Neural cell (in vitro differentiated cells): ENCODE measurements at regions not wholly inside any gene's neighbourhood (a gene's known extent, or its start where the extent isn't known, plus 50 kb on each side); places are given as distances from the start of the nearest gene placed in this dataset.

Experiments
- H2AFZ ChIP-seq: fragments of 200-600, 300-800 bp; sonication (generic), shearing (Covaris generic); 2 replicates; pipeline ENCODE4 v1.6.0; 2014; ENCODE audit warnings: low read depth, mild to moderate bottlenecking, antibody characterized with exemption, low read length, moderate library complexity
- H3F3A ChIP-seq: fragments of 200-600 bp; shearing (Covaris generic); 2 replicates; pipeline ENCODE4 v1.6.1; 2016; ENCODE audit warnings: mild to moderate bottlenecking, moderate library complexity, mixed read lengths, antibody characterized with exemption, low read length; ENCODE audit not compliant: insufficient read depth, poor library complexity, severe bottlenecking
- H3K27ac ChIP-seq: fragments of 200-600, 300-800 bp; sonication (generic), shearing (Covaris generic); 2 replicates; pipeline ENCODE4 v1.5.1; 2014; ENCODE audit warnings: mild to moderate bottlenecking, low read length, moderate library complexity
- H3K27me3 ChIP-seq: fragments of 300-800, 200-600 bp; sonication (generic), shearing (Covaris generic); 2 replicates; pipeline ENCODE4 v1.6.0; 2014; ENCODE audit warnings: mild to moderate bottlenecking, low read depth, low read length, moderate library complexity; ENCODE audit not compliant: insufficient read depth
- H3K36me3 ChIP-seq: fragments of 300-800, 200-600 bp; sonication (generic), shearing (Covaris generic); 2 replicates; pipeline ENCODE4 v1.5.1; 2014; ENCODE audit warnings: mild to moderate bottlenecking, antibody characterized with exemption, low read length, moderate library complexity; ENCODE audit not compliant: insufficient read depth
- H3K4me2 ChIP-seq: fragments of 300-800, 200-600 bp; sonication (generic), shearing (Covaris generic); 2 replicates; pipeline ENCODE4 v1.6.0; 2014; ENCODE audit warnings: mild to moderate bottlenecking, low read length
- H3K4me3 ChIP-seq: fragments of 300-800, 200-600 bp; sonication (generic), shearing (Covaris generic); 2 replicates; pipeline ENCODE4 v1.5.1; 2014; ENCODE audit warnings: mild to moderate bottlenecking, low read length, moderate library complexity
- H3K79me2 ChIP-seq: fragments of 200-600 bp; shearing (Covaris generic); replicated peaks from 2 replicates; pipeline ENCODE4 v1.6.0; 2014; ENCODE audit warnings: mild to moderate bottlenecking, low read length, moderate library complexity; ENCODE audit not compliant: insufficient read depth
- H3K9ac ChIP-seq: fragments of 300-800, 200-600 bp; sonication (generic), shearing (Covaris generic); 2 replicates; pipeline ENCODE4 v1.6.1; 2016; ENCODE audit warnings: mild to moderate bottlenecking, low read length, mixed read lengths
- H3K9me2 ChIP-seq: fragments of 200-600 bp; shearing (Covaris generic); 2 replicates; pipeline ENCODE4 v1.6.1; 2016; ENCODE audit warnings: mild to moderate bottlenecking, low read length, mixed read lengths; ENCODE audit not compliant: insufficient read depth
- H3K9me3 ChIP-seq: fragments of 200-600, 300-800 bp; sonication (generic), shearing (Covaris generic); 2 replicates; pipeline ENCODE4 v1.6.1; 2016; ENCODE audit warnings: mild to moderate bottlenecking, mixed run types, low read length, moderate library complexity, mixed read lengths
- H4K20me1 ChIP-seq: fragments of 200-600 bp; shearing (Covaris generic); 2 replicates; pipeline ENCODE4 v1.6.1; 2016; ENCODE audit warnings: mild to moderate bottlenecking, mixed run types; ENCODE audit not compliant: insufficient read depth
- EZH2 ChIP-seq: fragments of 200-600, 300-800 bp; shearing (Covaris generic), sonication (generic); IDR thresholded peaks from 2 replicates; pipeline ENCODE4 v1.6.1; 2014; ENCODE audit warnings: antibody characterized with exemption, low read length, borderline replicate concordance, mild to moderate bottlenecking; ENCODE audit not compliant: insufficient read depth, poor library complexity, severe bottlenecking
- MXI1 ChIP-seq: fragments of 450-650 bp; conservative IDR thresholded peaks from 2 replicates; pipeline ENCODE4 v1.6.1; 2014; ENCODE audit warnings: antibody characterized with exemption, mild to moderate bottlenecking; ENCODE audit not compliant: poor library complexity, severe bottlenecking
- POLR2AphosphoS5 ChIP-seq: IDR thresholded peaks from 2 replicates; pipeline ENCODE4 v1.6.1; 2012
- RAD21 ChIP-seq: fragments of 450-650 bp; conservative IDR thresholded peaks from 2 replicates; pipeline ENCODE4 v1.6.1; 2014; ENCODE audit warnings: antibody characterized with exemption, mild to moderate bottlenecking, moderate library complexity
- SMC3 ChIP-seq: fragments of 450-650 bp; conservative IDR thresholded peaks from 2 replicates; pipeline ENCODE4 v1.6.1; 2014; ENCODE audit warnings: antibody characterized with exemption, mild to moderate bottlenecking, moderate library complexity; ENCODE audit not compliant: poor library complexity
- TAF1 ChIP-seq: IDR thresholded peaks from 2 replicates; pipeline ENCODE4 v1.6.1; 2012; ENCODE audit warnings: low read depth
- TF ChIP-seq, protein P1 (sequence below): fragments of 450-650 bp; IDR thresholded peaks from 2 replicates; pipeline ENCODE4 v1.5.1; 2014; ENCODE audit warnings: antibody characterized with exemption, mild to moderate bottlenecking, moderate library complexity; ENCODE audit not compliant: poor library complexity, severe bottlenecking
- TF ChIP-seq, protein P2 (sequence below): IDR thresholded peaks from 2 replicates; pipeline ENCODE4 v1.6.1; 2012; ENCODE audit warnings: borderline replicate concordance

DNA sequence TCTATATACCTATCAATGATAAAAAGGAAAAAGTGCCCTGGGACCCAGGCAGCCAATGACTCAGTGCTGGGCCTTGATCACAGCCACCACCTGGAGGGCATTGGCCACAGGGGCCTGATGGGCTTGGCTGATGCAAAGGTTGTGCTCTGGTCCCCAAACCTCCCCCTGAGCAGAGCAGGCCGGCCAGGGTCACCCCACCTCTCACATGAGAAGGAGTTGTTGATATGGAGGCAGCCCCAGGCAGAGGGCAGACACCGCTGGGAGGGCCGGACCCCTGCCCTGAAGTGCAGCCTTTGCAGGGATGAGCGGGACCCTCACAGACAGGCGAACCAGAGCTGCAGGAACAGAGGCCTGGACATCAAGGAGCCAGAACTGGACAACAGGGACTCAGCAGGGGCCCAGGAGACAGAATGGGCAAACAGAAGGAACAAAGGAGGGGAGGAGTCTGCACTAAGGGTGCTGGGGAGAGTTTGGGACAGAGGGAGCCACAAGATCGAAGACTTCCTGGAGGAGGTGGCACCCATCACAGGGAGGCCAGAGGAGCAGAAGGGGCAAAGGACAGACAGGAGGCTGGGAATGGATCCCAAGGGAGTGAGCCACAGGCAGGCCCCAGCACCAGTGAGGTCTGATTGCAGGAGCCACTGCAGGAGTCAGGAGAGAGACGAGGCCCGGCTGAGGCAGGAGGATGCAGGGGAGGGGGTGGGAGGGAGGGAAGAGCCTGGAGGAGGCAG, 105.0 kb downstream of the TNFAIP2 start:
- no peaks in the 10 kb centered on the region for H3F3A ChIP-seq
- H3K27ac ChIP-seq, result no peak overlapping the region
- no peaks in the 10 kb centered on the region for H3K36me3 ChIP-seq
- no peaks in the 10 kb centered on the region for H4K20me1 ChIP-seq
- H3K27me3 ChIP-seq, result no peaks in the 10 kb centered on the region
- no peaks in the 10 kb centered on the region for H3K9me3 ChIP-seq
- no peak for TF ChIP-seq MXI1
- TF ChIP-seq POLR2AphosphoS5, result no peak
- TF ChIP-seq, protein P1, sequence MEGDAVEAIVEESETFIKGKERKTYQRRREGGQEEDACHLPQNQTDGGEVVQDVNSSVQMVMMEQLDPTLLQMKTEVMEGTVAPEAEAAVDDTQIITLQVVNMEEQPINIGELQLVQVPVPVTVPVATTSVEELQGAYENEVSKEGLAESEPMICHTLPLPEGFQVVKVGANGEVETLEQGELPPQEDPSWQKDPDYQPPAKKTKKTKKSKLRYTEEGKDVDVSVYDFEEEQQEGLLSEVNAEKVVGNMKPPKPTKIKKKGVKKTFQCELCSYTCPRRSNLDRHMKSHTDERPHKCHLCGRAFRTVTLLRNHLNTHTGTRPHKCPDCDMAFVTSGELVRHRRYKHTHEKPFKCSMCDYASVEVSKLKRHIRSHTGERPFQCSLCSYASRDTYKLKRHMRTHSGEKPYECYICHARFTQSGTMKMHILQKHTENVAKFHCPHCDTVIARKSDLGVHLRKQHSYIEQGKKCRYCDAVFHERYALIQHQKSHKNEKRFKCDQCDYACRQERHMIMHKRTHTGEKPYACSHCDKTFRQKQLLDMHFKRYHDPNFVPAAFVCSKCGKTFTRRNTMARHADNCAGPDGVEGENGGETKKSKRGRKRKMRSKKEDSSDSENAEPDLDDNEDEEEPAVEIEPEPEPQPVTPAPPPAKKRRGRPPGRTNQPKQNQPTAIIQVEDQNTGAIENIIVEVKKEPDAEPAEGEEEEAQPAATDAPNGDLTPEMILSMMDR, result no peak
- no peak for TF ChIP-seq TAF1
- H3K9ac ChIP-seq, result no peak overlapping the region
- no peak overlapping the region for H2AFZ ChIP-seq
- H3K4me3 ChIP-seq, result no peak overlapping the region
- no peaks in the 10 kb centered on the region for H3K9me2 ChIP-seq
- no peaks in the 10 kb centered on the region for H3K79me2 ChIP-seq
- H3K4me2 ChIP-seq, result no peak overlapping the region

DNA sequence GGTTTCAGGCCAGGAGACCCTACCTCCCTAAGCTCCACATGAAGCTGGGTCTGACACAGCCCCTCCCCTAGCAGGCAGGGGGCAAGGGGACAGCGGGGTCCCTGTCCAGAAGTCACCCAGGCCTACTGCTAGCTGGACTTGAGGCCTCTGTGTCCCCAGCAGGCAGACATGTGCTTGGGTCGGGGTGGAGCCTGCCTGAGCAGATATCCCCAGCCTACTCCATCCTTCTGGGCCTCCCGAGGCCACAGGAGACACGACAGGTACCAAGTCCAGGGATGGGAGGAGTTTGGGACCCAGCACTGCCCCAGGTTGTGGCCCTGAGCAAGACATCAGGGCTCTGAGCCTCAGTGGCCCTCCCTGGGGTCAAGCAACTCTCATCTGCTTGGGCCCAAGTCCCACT, 105.2 kb upstream of the EIF5 start:
- Histone ChIP-seq H2AFZ (no peak overlapping the region), H3K9me3 (no peaks in the 10 kb centered on the region), H3K9me2 (no peaks in the 10 kb centered on the region), H3K36me3 (no peaks in the 10 kb centered on the region), H3K4me2 (no peak overlapping the region), H3K4me3 (no peak overlapping the region), H4K20me1 (no peaks in the 10 kb centered on the region), H3K79me2 (no peaks in the 10 kb centered on the region), H3F3A (no peaks in the 10 kb centered on the region), H3K27me3 (no peaks in the 10 kb centered on the region), H3K9ac (no peak overlapping the region), H3K27ac (no peak overlapping the region)
- no peak for TF ChIP-seq RAD21
- no peak for TF ChIP-seq MXI1
- TF ChIP-seq EZH2, result no peak
- TF ChIP-seq, protein P1, result no peak
- TF ChIP-seq TAF1, result no peak
- no peak for TF ChIP-seq SMC3
- TF ChIP-seq, protein P2, sequence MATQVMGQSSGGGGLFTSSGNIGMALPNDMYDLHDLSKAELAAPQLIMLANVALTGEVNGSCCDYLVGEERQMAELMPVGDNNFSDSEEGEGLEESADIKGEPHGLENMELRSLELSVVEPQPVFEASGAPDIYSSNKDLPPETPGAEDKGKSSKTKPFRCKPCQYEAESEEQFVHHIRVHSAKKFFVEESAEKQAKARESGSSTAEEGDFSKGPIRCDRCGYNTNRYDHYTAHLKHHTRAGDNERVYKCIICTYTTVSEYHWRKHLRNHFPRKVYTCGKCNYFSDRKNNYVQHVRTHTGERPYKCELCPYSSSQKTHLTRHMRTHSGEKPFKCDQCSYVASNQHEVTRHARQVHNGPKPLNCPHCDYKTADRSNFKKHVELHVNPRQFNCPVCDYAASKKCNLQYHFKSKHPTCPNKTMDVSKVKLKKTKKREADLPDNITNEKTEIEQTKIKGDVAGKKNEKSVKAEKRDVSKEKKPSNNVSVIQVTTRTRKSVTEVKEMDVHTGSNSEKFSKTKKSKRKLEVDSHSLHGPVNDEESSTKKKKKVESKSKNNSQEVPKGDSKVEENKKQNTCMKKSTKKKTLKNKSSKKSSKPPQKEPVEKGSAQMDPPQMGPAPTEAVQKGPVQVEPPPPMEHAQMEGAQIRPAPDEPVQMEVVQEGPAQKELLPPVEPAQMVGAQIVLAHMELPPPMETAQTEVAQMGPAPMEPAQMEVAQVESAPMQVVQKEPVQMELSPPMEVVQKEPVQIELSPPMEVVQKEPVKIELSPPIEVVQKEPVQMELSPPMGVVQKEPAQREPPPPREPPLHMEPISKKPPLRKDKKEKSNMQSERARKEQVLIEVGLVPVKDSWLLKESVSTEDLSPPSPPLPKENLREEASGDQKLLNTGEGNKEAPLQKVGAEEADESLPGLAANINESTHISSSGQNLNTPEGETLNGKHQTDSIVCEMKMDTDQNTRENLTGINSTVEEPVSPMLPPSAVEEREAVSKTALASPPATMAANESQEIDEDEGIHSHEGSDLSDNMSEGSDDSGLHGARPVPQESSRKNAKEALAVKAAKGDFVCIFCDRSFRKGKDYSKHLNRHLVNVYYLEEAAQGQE, result no peak
